Caco-2 (cell line): ENCODE measurements at regions not wholly inside any gene's neighbourhood (a gene's known extent, or its start where the extent isn't known, plus 50 kb on each side); places are given as distances from the start of the nearest gene placed in this dataset.

ENCODE experiments used
- BruUV-seq: library from RNA; stranded (reverse); fragments of 400-500 nt; replicated peaks from 2 replicates; lab custom pipeline; 2021; lab: Mats Ljungman, UMichigan
- CTCF ChIA-PET: fragments of 300-600 bp; sonication (Branson Sonifier 250); formaldehyde crosslinking; loops from one replicate; lab custom pipeline; 2022; ENCODE audit warnings: antibody characterized with exemption; lab: Charles Lee
- POLR2A ChIA-PET: fragments of 300-600 bp; sonication (Branson Sonifier 250); formaldehyde crosslinking; loops from one replicate; lab custom pipeline; 2022; ENCODE audit warnings: antibody characterized with exemption; lab: Charles Lee
- DNase-seq, 2 experiments: peaks; one replicate each; pipeline versions ENCODE4 v3.0.0 to v3.0.0-alpha.2; 2020 to 2022
- H3K27me3 ChIP-seq: replicated peaks from 2 replicates; pipeline ENCODE4 v1.6.0; 2011; ENCODE audit warnings: low read length; ENCODE audit not compliant: control insufficient read depth, insufficient read depth
- H3K36me3 ChIP-seq: 2 replicates; pipeline ENCODE4 v1.5.1; 2011; ENCODE audit warnings: low read length; ENCODE audit not compliant: control insufficient read depth, insufficient read depth
- H3K4me1 ChIP-seq: fragments of 250-450 bp; sonication (Bioruptor Pico); 2 replicates; pipeline ENCODE4 v1.5.1; 2020; ENCODE audit warnings: mild to moderate bottlenecking
- H3K4me3 ChIP-seq: 2 replicates; pipeline ENCODE4 v1.5.1; 2011; ENCODE audit warnings: low read depth, mild to moderate bottlenecking, control low read depth, low read length
- H3K9me3 ChIP-seq: fragments of 250-450 bp; sonication (Bioruptor Pico); 2 replicates; pipeline ENCODE4 v1.5.1; 2020; ENCODE audit warnings: mild to moderate bottlenecking, moderate library complexity
- H3K27ac Mint-ChIP-seq: one replicate; pipeline ENCODE4 v1.8.0; 2022; ENCODE audit warnings: mixed read lengths; ENCODE audit not compliant: unreplicated experiment
- H3K27me3 Mint-ChIP-seq: one replicate; pipeline ENCODE4 v1.8.0; 2022; ENCODE audit warnings: mixed read lengths; ENCODE audit not compliant: insufficient read depth, unreplicated experiment
- H3K36me3 Mint-ChIP-seq: one replicate; pipeline ENCODE4 v1.8.0; 2022; ENCODE audit warnings: mild to moderate bottlenecking, mixed read lengths; ENCODE audit not compliant: insufficient read depth, unreplicated experiment
- H3K4me1 Mint-ChIP-seq: one replicate; pipeline ENCODE4 v1.8.0; 2022; ENCODE audit warnings: low read depth, mixed read lengths; ENCODE audit not compliant: unreplicated experiment
- H3K4me3 Mint-ChIP-seq: one replicate; pipeline ENCODE4 v1.8.0; 2022; ENCODE audit warnings: mild to moderate bottlenecking, moderate library complexity, mixed read lengths; ENCODE audit not compliant: unreplicated experiment
- H3K9me3 Mint-ChIP-seq: one replicate; pipeline ENCODE4 v1.8.0; 2022; ENCODE audit warnings: mixed read lengths; ENCODE audit not compliant: unreplicated experiment
- intact Hi-C: fragments of 100-400 bp; cut with micrococcal nuclease; formaldehyde crosslinking; loops from one replicate; pipeline ENCODE4 v1.10.0; 2022; ENCODE audit not compliant: unreplicated experiment
- TF ChIP-seq, protein P1 (sequence below), 2 experiments: fragments of 200-600 bp in 1 of 2; IDR thresholded peaks; 1 replicate in 1 of 2; 2 replicates in 1 of 2; pipeline versions ENCODE4 v1.5.1 to v1.8.0; 2011 to 2022; ENCODE audit warnings: antibody characterized with exemption in 1 of 2, control low read depth in 1 of 2, inconsistent platforms in 1 of 2, low read depth in 1 of 2, low read length in 1 of 2, mild to moderate bottlenecking in 1 of 2, moderate library complexity in 1 of 2; ENCODE audit not compliant: insufficient read depth in 1 of 2, severe bottlenecking in 1 of 2, unreplicated experiment in 1 of 2

DNA sequence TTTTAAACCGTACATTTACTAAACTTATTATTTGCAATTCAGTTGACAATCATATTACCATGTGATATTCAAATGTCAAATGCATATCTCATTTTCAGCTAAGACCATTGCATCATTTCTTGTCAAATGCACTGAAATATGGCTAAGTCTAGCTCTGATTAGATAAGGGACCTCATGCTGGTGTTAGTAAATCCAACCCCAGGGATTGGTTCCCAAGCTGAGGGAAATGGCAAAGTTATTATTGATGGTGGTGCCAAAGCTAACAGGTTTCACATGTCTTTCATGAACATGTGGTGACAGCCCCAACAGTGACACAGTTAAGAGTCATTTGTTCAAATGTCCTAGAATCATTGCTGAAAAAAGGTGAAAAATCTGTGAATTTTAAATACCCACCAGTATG is 641.1 kb downstream of the MECOM start:
- CTCF ChIA-PET = interaction anchor here (0.5 kb wide), 1 partner anchor 1343 kb away, joined by 4 read pairs; no protein-coding TSS in a partner anchor
- H3K4me1 Mint-ChIP-seq = no peaks in the 10 kb centered on the region
- Histone ChIP-seq H3K9me3 (no peaks in the 10 kb centered on the region), H3K27me3 (no peaks in the 10 kb centered on the region), H3K36me3 (no peaks in the 10 kb centered on the region), H3K4me3 (no peak overlapping the region), H3K4me1 (peaks cover 18% of the 10 kb centered on the region; the same call in 1 of the 2 replicates)
- POLR2A ChIA-PET = no interaction called here
- H3K27me3 Mint-ChIP-seq = no peaks in the 10 kb centered on the region
- TF ChIP-seq, protein P1, sequence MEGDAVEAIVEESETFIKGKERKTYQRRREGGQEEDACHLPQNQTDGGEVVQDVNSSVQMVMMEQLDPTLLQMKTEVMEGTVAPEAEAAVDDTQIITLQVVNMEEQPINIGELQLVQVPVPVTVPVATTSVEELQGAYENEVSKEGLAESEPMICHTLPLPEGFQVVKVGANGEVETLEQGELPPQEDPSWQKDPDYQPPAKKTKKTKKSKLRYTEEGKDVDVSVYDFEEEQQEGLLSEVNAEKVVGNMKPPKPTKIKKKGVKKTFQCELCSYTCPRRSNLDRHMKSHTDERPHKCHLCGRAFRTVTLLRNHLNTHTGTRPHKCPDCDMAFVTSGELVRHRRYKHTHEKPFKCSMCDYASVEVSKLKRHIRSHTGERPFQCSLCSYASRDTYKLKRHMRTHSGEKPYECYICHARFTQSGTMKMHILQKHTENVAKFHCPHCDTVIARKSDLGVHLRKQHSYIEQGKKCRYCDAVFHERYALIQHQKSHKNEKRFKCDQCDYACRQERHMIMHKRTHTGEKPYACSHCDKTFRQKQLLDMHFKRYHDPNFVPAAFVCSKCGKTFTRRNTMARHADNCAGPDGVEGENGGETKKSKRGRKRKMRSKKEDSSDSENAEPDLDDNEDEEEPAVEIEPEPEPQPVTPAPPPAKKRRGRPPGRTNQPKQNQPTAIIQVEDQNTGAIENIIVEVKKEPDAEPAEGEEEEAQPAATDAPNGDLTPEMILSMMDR (IDR thresholded peaks at IDR 0.05; ENCODE audit: insufficient read depth in 1 of 2, low read depth in 1 of 2, low read length in 1 of 2, severe bottlenecking in 1 of 2, unreplicated experiment in 1 of 2) = no peak
- no peaks in the 10 kb centered on the region for H3K36me3 Mint-ChIP-seq
- H3K27ac Mint-ChIP-seq = no peak overlapping the region
- no peak overlapping the region for H3K4me3 Mint-ChIP-seq
- DNase-seq = no peak
- H3K9me3 Mint-ChIP-seq = no peaks in the 10 kb centered on the region
- BruUV-seq = no TSS peak
- intact Hi-C loops = loop anchor here (5.0 kb wide), 1 partner anchor 155 kb away; no protein-coding TSS in a partner anchor

DNA sequence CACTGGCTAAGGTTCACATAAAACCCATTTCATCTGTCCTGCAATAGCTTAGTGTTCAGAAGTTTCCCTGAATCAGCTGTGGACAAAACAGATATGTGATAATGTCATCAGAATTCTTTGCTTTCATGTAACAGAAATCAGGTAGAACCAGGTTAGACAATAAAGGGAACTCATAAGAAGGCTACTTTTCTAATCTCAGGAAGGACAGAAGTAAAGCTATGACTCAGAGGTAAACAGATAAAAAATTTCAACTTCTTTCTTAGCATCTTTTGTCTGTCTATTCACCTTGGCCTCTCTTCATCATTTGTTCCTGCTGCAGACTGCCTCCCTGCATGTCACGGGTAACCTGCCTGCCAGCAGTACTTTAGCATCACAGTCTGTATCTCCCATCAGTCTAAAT is 643.1 kb downstream of the MECOM start:
- intact Hi-C loops = loop anchor here (5.0 kb wide), 1 partner anchor 153 kb away; no protein-coding TSS in a partner anchor

DNA sequence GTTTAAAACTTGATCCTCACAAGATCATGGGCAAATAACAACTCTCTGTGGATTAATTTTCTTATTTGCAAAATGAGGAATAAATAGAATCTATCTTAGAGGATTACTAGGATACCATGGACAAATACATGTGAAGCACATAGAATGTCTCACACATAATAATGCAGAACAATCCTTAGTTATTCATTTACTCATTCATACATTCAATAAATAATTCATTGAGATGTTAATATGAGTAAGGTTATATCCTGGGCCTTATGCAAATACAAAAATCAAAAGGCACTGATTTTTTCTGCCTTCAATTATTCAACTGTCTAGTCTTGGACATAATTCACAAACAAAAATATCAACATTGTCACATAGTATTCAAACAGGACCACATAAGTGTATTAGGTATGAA is 654.1 kb downstream of the MECOM start:
- H3K27ac Mint-ChIP-seq = no peak overlapping the region
- BruUV-seq = no TSS peak
- CTCF ChIA-PET = no interaction called here
- TF ChIP-seq, protein P1 (IDR thresholded peaks at IDR 0.05; ENCODE audit: insufficient read depth in 1 of 2, low read depth in 1 of 2, low read length in 1 of 2, severe bottlenecking in 1 of 2, unreplicated experiment in 1 of 2) = no peak
- no peaks in the 10 kb centered on the region for H3K27me3 Mint-ChIP-seq
- Histone ChIP-seq H3K9me3 (no peaks in the 10 kb centered on the region), H3K27me3 (no peaks in the 10 kb centered on the region), H3K36me3 (no peaks in the 10 kb centered on the region), H3K4me1 (no peaks in the 10 kb centered on the region; the same call in 1 of the 2 replicates), H3K4me3 (no peak overlapping the region)
- no peaks in the 10 kb centered on the region for H3K36me3 Mint-ChIP-seq
- POLR2A ChIA-PET = no interaction called here
- H3K4me3 Mint-ChIP-seq = no peak overlapping the region
- H3K9me3 Mint-ChIP-seq = no peaks in the 10 kb centered on the region
- DNase-seq = no peak
- H3K4me1 Mint-ChIP-seq = peaks cover 14% of the 10 kb centered on the region
- intact Hi-C loops = no loop called here

More for the DNA sequence above, 643.1 kb downstream of the MECOM start:
- BruUV-seq = no TSS peak
- H3K4me1 Mint-ChIP-seq = no peaks in the 10 kb centered on the region
- H3K27ac Mint-ChIP-seq = no peak overlapping the region
- no peaks in the 10 kb centered on the region for H3K36me3 ChIP-seq
- H3K4me3 Mint-ChIP-seq = peak overlapping the region; percentile 46
- no peaks in the 10 kb centered on the region for H3K9me3 ChIP-seq
- no peaks in the 10 kb centered on the region for H3K27me3 Mint-ChIP-seq
- POLR2A ChIA-PET = interaction anchor here (0.8 kb wide), 1 partner anchor 13 kb away, joined by 3 read pairs; no protein-coding TSS in a partner anchor
- no peaks in the 10 kb centered on the region for H3K9me3 Mint-ChIP-seq
- DNase-seq = peak in 1 of 2 experiments; percentile 10
- no peaks in the 10 kb centered on the region for H3K36me3 Mint-ChIP-seq
- CTCF ChIA-PET = interaction anchor here (1.1 kb wide), 1 partner anchor 21 kb away, joined by 5 read pairs; no protein-coding TSS in a partner anchor
- TF ChIP-seq, protein P1 (IDR thresholded peaks at IDR 0.05; ENCODE audit: insufficient read depth in 1 of 2, low read depth in 1 of 2, low read length in 1 of 2, severe bottlenecking in 1 of 2, unreplicated experiment in 1 of 2) = no peak
- no peak overlapping the region for H3K4me3 ChIP-seq
- H3K27me3 ChIP-seq = no peaks in the 10 kb centered on the region
- peaks cover 18% of the 10 kb centered on the region; the same call in 1 of the 2 replicates for H3K4me1 ChIP-seq
